NB4 (cell line): ENCODE measurements at regions not wholly inside any gene's neighbourhood (a gene's known extent, or its start where the extent isn't known, plus 50 kb on each side); places are given as distances from the start of the nearest gene placed in this dataset.

ENCODE experiments used
- POLR2A ChIP-seq: IDR thresholded peaks from 2 replicates; pipeline ENCODE4 v1.6.1; 2011; ENCODE audit warnings: mild to moderate bottlenecking; ENCODE audit not compliant: insufficient read length; ENCODE audit errors: extremely low read depth
- TF ChIP-seq, protein P1 (sequence below): IDR thresholded peaks from one replicate; pipeline ENCODE4 v1.5.1; 2012; ENCODE audit warnings: low read depth, low read length
- TF ChIP-seq, protein P2 (sequence below): IDR thresholded peaks from 2 replicates; pipeline ENCODE4 v1.6.1; 2011; ENCODE audit warnings: low read depth, low read length

DNA sequence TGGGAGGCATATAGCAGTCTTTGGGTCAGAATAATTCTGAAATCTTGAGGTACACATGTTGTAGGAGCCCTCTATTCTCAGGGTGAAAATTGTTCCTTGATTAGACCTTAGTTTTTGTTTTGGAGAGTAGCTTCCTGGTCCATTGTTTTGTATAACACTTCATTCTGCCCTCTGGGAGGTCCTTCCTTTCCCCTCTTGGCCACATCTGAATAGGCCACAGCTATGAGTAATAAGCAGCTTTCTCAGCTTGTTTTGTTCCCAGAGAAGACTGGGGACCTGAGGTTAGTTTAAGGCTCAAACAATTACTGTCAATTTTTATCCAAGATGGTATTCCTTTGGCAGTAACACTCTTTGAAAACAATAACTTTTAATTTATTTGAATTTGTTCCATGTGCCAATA, 72.6 kb upstream of the NOL4 start:
- TF ChIP-seq, protein P1, sequence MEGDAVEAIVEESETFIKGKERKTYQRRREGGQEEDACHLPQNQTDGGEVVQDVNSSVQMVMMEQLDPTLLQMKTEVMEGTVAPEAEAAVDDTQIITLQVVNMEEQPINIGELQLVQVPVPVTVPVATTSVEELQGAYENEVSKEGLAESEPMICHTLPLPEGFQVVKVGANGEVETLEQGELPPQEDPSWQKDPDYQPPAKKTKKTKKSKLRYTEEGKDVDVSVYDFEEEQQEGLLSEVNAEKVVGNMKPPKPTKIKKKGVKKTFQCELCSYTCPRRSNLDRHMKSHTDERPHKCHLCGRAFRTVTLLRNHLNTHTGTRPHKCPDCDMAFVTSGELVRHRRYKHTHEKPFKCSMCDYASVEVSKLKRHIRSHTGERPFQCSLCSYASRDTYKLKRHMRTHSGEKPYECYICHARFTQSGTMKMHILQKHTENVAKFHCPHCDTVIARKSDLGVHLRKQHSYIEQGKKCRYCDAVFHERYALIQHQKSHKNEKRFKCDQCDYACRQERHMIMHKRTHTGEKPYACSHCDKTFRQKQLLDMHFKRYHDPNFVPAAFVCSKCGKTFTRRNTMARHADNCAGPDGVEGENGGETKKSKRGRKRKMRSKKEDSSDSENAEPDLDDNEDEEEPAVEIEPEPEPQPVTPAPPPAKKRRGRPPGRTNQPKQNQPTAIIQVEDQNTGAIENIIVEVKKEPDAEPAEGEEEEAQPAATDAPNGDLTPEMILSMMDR: no peak
- TF ChIP-seq POLR2A: no peak
- TF ChIP-seq, protein P2, sequence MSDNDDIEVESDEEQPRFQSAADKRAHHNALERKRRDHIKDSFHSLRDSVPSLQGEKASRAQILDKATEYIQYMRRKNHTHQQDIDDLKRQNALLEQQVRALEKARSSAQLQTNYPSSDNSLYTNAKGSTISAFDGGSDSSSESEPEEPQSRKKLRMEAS: no peak
